HepG2 (cell line): ENCODE measurements at regions not wholly inside any gene's neighbourhood (a gene's known extent, or its start where the extent isn't known, plus 50 kb on each side); places are given as distances from the start of the nearest gene placed in this dataset.

ENCODE experiments used
- ARNT2 ChIP-seq: sonication (generic); formaldehyde crosslinking; IDR thresholded peaks from 2 replicates; pipeline ENCODE4 v1.8.0; 2022; ENCODE audit warnings: mild to moderate bottlenecking, low read depth, missing genetic modification reagents, moderate library complexity
- POLR2A ChIP-seq, 2 experiments: IDR thresholded peaks; 2 replicates each; pipeline ENCODE4 v1.6.1; 2011; ENCODE audit warnings: low read depth in 2 of 2, low read length in 2 of 2, mild to moderate bottlenecking in 1 of 2, moderate library complexity in 1 of 2; ENCODE audit not compliant: insufficient read depth in 1 of 2
- RBM39 ChIP-seq: fragments of 200-400 bp; formaldehyde crosslinking; IDR thresholded peaks from one replicate; pipeline ENCODE4 v1.6.1; 2018; ENCODE audit warnings: antibody characterized with exemption, mild to moderate bottlenecking, low read depth, low read length; ENCODE audit not compliant: poor library complexity, severe bottlenecking
- SMC3 ChIP-seq: IDR thresholded peaks from 2 replicates; pipeline ENCODE4 v1.6.1; 2011; ENCODE audit warnings: low read length, improper control_type of control experiment
- ZNF513 ChIP-seq: sonication (generic); formaldehyde crosslinking; conservative IDR thresholded peaks from 2 replicates; pipeline ENCODE4 v1.5.0; 2020; ENCODE audit warnings: missing genetic modification reagents
- ZNF770 ChIP-seq: sonication (generic); formaldehyde crosslinking; IDR thresholded peaks from 2 replicates; pipeline ENCODE4 v1.5.0; 2020; ENCODE audit warnings: mild to moderate bottlenecking, missing genetic modification reagents

- TF ChIP-seq POLR2A (IDR thresholded peaks at IDR 0.05; ENCODE audit: insufficient read depth in 1 of 2, low read depth in 2 of 2, low read length in 2 of 2) (no peak), ZNF770 (no peak), ZNF513 (CRISPR knock-in tag) (no peak), ARNT2 (CRISPR knock-in tag) (no peak), RBM39 (no peak), SMC3 (no peak)
Observed at GRCh38 chr7:96424411-96424810, 102.5 kb upstream of the SLC25A13 start.
